NCI-H526 treated with DMSO at 0.1 percent for 48 hours (cell line): ENCODE measurements at regions not wholly inside any gene's neighbourhood (a gene's known extent, or its start where the extent isn't known, plus 50 kb on each side); places are given as distances from the start of the nearest gene placed in this dataset.

Experiments used
- DNase-seq: peaks from one replicate; lab custom pipeline; 2025; lab: John Stamatoyannopoulos, UW

DNA sequence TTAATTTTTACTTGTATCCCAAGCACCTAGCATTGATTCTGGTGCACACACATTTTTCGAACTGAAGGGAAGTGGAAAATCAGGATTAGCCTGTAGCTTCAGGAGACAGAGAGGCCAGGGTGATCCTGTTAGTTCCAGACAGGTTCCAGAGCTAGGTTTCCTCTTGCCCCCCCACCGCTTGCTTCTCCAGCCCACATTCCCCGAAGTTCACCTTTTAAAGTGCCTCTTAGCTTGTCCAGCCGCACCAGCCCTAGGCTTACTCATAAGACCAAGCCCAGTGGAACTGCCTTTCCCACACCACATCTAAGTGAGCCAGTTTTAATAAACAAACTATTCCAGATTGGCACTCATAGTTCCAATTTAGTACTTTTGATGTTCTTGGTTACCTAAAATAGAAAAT lies 898.6 kb upstream of the KLHL29 start:
- no peak for DNase-seq

DNA sequence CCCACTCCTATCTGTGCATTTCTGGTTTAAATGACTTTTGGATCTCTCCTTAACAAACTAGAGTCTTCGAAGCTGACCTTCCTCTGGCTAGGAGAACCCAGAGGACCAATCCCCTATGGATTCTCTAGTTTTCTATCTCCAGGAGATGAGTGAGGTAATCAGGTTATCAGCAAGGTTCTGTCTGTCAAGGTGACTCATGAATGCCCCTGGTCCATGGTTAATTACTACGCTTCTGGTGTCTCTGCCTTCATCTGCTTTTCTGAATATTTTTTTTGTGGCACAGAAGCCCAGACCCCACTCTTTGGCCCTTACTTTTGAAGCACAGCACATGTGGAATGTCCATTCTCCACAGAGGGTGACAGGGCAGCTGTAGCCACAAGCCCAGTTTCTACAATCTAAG lies 897.9 kb upstream of the KLHL29 start:
- no peak for DNase-seq

DNA sequence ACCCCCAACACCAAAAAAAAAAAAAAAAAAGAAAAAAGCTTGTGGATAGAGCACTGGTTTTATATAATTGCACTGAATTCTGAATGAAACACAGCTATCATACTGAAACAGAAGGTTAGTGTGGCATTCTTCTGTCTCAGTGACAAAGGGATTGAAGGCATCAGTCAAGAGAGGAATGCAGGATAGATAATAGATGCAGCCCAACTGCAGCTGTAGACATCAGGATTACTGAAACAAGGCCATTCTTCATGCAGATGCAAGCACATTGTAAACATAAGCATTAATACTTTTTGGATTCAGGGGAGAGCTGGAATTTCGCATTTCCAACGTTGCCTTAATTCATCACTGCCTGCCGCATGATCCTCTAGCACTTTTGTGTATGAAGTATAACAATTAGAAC lies 897.4 kb upstream of the KLHL29 start:
- no peak for DNase-seq

DNA sequence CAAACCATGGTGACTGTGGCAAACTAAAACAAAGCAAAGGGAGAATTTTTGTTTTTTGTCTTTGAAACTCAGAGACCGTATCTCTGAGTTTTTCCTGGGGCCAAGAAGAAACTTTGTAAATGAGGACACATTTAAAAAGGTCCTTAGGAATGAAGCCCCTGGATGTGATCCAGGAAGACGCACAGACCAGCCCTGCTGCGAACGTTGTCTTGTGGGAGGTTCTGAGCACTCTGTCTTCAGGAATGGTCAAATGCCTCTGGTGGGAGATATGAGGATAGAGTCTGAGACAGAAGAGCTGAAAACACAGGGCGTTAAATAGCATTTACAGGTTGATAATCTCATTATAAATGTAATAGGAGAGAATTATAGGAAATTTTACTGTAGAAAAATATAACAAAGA lies 893.5 kb upstream of the KLHL29 start:
- no peak for DNase-seq

DNA sequence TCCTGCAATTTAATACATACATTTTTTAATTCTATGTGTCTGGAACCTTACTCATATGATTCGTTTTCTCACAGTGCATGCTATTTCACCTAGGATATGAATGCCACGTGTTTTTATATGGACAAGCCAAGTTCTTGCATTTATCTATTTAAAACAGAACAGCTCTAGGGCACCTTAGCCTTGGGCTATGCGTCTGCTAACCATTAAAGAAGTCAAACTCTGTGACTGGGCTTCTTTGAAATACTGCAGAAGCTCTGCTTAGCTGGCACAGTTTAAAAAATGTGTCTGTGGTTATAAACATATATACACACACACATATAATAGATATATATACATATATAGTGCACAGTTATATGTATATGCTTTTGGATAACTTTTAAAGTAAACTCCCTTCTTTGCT lies 890.8 kb upstream of the KLHL29 start:
- DNase-seq, result no peak

DNA sequence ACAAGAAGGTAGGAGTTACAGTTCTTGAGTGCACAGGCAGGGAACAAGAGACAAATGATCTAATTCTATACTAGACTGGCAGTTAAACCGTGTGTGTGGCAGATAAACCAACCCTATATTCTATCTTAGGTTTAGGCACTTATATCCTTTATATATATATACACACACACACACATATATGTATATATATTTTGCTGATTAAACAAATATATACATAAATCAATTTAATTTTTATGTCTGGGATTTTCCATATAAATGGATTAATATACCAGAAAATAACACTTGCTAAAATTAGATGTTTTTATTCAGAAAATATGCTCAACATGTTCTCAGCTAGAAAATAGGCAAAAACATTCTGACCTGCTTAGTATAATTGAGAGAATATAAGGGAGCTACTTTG lies 887.9 kb upstream of the KLHL29 start:
- no peak for DNase-seq

DNA sequence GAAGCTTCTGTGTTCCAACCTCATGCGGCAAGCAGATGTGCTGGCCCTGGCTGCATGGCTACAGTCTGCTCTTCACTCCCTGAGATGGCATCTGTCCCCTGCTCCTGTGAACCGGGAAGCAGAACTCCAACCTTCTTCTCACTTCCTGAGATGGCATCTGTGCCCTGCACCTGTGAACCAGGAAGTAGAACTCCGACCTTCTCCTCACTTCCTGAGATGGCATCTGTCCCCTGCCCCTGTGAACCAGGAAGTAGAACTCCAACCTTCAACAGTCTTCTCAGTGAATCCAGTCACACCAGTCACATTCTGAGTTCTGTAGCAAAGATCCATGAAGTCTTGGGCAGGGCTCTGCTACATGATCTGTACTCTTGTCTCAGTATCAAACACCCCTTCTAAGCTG lies 887.2 kb upstream of the KLHL29 start:
- no peak for DNase-seq

DNA sequence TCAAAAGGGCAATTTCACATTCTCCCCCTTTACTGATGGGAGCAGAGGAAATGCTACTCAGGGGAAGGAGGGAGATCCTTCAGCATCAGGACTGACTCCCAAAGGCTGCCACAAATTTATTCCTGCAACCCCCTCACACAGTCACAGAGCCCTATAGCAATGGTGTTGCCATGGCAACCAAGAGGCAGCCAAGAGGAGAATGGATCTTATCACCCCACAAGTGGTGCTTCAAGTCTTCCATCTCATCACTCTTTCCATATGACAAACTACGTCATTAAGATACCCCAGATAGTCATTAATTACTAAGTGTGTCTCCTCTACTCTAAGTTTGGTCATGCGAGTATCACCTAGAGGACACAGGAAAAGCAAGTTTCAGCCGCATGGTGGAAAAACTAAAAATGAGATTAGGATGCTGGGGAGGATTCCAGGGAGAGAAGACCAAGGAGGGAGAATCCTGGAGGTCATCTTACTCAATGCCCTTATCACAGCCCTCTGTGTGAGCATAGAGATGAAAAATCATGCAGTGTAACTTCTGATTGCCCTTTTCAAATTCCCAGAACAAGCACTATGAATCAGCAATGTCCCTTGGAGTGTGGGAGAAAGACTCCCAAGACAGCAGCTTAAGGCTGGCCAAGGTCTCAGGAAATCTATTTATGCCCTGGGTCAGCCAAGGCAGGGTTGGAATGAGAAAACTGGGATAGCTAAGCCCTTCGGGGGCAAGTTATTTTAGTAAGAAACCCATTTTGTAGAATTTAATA lies 885.7 kb upstream of the KLHL29 start:
- DNase-seq, result no peak

DNA sequence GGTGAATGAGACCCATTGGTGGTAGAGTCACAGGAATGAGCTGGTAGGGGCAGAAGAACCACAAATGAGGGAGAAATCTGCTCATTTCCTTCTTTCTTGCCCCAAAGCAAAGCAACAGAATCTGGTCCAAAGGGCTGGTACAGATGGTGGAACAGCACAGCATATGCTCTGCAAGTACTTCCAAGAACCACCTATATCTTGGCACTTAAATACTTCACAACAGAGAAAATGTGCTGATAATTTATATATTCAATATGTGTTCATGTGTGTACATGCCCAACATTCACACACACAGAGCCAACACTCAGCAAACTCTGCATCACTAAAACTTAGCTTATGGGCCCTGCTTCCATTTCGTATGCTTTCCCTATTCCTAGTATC lies 884.4 kb upstream of the KLHL29 start:
- DNase-seq, result no peak

DNA sequence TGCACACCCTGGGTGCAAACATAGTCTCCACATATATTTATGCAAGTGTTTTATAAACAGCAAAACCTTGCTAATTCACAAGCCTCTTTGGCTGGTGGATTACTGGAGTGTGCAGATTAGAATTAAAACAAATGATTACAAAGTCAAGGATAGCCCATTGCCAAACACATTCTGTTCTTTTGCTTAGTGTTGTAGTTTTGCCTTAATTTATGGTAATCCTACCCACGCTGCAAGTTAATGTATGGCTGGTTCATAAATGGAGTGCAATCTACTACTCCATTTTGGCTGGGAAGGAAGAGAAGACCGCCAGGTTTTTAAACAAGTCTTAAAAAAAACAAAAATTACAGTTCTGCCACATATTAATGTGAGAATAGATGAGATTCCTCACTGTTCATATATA lies 883.1 kb upstream of the KLHL29 start:
- DNase-seq, result no peak

DNA sequence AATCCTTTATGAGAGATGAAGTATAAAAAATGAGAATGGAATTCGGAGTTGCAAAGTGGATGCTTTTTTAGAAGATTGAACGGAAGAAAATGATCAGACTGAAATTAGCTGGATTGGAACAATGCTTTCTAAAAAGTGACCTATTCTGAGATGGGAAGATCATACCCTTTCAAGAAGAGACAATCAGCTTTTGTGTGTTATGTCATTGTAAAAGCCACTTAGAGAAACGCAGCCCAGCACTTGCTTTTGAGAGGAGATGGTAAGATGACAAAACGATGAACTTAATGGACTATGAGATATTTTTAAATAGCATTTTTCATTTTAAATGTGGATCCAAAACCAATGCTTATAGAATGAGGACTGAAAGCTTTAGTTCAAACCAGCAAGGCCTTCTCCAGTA lies 871.4 kb upstream of the KLHL29 start:
- no peak for DNase-seq

DNA sequence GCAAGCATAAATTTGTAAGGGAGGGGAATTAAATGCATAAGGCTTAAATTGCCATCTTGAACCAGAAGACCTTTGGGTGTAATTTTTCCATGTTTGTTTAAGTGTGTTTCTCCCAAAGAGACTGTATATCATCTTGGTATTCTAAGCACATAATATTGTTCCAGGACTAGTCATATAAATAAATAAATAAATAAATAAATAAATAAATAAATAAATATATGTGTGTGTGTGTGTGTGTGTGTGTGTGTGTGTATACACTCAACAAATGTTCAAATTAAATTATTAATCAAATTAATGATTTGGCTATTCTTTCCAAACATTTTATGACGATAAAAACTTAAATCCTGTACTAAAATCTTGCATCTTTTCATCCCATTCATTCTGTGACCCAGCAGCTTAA lies 867.8 kb upstream of the KLHL29 start:
- DNase-seq, result no peak

DNA sequence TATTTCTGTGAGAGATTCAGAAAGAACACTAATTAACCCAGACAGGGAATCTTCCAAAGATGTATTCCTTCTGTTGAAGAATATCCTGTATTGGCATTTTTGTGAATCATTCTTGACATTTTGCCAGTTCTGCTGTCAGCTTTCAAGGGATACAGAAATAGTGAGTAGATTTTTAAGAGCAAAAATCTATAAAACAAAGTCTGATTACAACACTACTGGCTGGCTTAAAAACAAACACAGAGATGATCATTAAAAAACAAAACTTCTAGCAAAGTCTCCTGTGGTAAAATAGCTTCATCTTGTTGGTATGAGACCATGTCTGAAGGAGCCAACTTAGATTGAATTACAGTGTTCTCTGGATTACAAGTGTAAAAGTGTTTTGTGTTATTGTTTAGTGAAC lies 866.3 kb upstream of the KLHL29 start:
- DNase-seq, result no peak

DNA sequence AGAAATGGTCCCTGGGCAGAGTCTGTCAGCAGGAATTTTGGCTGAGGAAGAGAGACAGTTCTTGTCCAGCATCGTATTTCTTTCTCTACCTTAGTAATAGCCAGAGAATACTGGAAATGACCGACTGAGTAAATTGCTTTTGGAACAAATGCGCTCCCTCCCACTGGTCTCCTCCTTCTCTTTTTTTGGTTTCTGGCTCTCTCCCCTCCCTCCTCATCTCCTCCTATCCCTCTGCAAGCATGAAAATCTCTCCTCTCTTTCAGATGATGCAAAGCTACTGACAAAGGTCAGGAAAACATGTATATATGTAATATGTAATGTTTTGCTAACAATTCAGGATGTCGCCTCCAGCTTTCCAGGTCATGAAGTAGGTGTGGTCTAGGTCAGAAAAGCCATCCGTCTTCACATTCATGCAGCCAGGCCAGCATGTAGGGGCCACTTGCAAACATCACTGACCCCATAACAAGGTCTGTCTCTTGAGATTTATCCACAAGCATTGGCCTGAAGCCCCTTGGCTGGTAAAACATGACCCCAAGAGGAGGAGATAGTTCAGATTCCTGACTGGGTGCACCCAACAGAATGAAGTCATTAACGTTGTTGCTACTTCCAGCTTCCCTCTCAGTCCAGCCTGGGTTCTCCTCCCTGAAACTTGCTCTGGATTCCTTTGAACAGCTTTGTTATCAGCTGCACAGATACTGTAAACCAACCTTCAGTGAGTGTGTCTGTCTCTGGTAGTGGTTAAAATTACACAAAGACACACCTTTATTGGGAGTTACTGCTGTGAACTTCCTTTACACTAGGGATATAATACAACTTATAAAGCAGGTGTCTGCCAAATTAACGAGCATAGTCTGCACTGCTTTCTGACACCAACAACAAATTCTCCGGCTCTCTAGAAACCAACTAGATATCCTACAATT lies 864.4 kb upstream of the KLHL29 start:
- DNase-seq, result no peak

DNA sequence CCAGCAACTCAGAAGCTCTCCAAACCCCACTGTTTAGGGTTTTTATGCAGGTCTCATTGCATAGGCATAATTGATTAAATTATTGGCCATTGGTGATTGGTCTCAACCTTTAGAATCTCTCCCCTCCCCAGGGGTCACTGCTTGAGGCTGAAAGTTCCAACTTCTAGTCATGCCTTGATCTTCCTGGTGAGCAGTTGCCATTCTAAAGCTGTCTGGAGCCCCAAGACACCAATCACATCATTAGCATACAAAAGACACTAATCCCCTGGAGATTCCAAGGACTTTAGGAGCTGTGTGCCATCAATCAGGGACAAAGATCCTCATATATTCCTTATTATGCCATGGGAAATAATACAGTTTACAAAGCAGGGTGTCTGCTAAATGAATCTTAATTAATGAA lies 863.4 kb upstream of the KLHL29 start:
- no peak for DNase-seq

DNA sequence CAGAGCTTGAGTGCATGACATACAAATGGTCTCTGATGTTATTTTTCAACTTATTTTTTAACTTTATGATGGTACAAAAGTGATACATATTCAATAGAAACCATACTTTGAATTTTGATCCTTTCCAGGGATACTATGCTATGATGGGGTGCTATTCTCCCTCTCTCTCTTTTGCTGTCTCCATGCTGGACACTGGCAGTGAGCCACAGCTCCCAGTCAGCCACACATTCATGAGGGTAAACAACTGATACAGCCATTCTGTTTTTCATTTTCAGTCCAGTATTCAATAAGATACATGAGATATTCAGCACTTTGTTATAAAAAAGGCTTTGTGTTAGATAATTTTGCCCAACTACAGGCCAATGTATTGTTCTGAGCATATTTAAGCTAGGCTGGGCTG lies 859.3 kb upstream of the KLHL29 start:
- DNase-seq, result no peak

DNA sequence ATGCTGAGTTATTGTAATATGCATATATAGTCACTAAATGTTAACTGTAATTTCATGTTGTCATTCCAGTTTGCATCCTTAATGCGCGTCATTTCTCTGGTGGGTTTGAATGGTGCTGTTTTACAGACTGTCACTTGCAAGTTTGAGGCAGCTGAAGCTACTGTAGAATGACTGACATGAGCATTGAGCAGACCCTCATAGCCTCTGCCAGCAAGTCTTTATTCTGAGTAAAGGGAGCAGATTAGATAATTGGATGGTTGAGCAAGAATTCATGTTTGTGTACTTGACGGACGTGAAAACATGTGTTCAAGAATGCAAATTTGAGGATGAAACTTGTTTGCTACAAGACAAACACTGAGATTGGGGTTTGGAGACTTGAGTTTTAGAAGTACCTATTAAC lies 854.8 kb upstream of the KLHL29 start:
- DNase-seq, result no peak

DNA sequence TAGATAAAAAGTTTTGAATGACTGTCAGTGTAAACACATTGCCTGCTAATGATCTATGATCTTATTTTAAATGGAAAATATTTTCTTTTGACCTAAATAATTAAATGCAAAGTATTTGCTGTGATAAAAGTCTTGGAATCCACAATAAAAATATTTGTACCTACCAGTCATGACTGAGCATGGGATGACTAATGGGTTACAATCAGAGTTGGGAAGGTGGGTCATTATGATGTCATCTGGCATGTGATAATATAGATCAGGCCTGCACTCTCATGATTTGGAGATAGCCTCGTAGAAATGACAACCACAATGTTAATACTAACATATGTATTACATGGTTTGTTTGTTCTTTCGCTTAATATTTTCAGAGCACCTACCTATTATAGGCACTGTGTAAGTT lies 848.8 kb upstream of the KLHL29 start:
- DNase-seq, result no peak

DNA sequence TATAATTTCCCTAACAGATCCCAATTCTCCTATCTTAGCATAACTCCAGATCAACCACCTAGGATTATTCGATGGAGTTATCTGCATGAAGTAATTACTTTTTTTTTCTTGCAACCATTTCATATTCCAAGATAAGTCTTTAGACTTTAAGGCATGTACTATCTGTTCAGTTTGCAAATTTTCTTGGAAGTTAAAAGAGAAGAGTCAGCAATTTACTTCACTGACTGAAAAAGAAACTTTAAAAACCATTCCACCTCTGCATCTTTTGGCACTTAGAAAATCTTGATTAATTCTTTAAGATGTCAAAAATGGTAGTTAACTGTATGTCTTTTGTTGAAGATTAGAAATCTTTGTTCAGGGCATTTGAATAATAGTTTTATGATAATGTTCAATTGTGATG lies 830.5 kb upstream of the KLHL29 start:
- no peak for DNase-seq

DNA sequence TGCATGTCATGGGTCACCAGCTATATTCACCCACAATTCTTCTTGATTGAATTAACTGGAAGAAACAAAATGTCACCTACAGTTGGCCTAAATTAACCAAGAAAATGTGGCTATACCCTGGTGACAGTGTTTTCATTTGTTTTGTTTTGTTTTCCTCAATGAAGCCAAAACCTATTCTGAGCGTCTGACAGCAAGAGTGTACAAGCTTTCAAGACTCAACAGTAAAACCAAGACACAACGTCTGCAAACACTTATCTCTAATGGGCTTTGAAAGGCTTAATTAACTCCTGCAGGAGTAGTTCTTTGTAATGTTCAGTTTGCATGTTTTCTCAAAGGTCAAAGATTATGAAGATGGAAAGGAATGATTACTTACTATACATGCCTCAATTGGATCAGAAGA lies 827.6 kb upstream of the KLHL29 start:
- DNase-seq, result no peak

DNA sequence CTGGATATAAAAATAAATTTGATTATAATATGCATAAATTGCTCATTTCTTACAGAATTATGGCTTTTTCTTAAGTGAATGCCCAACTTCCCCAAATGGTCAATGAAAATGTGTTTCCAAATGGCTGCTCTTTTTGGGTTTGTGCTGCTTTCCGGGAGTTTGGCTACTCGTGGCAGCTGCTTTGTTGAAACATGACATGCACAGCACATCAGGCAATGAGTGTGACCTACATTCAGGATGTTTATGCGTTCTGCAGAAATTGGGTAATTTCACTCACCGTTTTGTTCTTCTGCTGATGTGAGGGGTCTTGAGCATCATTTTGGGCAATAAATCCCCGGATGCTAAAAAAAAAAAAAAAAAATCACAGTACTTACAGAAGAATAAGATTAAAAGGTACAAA lies 825.0 kb upstream of the KLHL29 start:
- no peak for DNase-seq

DNA sequence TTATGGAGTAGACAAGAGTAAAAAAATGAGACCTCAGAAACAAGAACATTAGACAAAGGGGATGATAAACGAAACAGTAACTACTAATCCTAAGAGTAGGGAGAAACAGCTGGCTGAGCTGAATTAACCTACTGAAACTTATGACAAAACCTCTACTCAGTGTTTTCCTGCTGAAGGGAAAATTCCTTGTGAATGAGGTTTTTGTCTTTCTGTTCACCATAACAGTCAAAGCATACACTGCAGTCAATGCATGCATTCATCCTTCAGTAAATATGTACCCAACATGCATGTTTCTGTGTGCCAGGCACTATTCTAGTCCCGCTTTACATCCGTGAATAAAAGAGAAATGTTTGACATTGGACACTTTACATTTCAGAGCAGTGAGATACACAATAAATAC lies 805.6 kb upstream of the KLHL29 start:
- no peak for DNase-seq

DNA sequence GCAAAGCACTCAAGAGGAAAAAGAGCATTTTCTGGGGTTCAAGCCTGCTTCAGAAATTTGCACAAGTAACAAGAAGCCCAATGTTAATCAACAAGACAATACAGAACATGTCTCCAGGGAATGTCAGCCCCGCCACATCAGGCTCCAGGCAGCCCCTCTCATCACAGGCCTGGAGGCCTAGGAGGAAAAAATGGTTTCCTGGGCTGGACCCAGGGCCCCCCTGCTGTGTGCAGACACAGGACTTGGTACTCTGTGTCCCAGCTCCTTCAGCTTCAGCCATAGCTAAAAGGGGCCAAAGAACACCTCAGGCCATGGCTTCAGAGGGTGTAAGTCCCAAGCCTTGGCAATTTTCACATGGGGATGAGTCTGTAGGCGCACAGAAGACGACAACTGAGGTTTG lies 802.9 kb upstream of the KLHL29 start:
- no peak for DNase-seq

DNA sequence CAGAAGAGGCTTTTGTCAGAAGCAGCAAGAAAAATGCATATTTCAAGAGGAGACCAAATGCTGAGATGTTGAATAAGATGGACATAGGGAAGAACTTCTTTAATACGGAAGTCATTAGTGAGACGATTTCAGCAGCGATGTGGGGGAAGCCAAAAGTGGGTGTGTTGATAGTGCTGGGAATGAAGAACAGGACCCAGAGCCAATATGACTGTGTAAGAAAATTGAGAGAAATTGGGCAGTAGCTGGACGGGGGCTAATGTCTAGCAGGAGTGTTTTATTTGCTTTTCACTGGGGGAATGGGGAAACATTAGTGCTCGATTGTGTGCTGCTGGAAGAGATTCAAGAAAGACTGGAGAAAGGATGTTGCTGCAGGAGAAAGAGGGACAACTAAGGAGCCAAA lies 788.7 kb upstream of the KLHL29 start:
- DNase-seq, result no peak
